ENCODE measurements at regions not wholly inside any gene's neighbourhood (a gene's known extent, or its start where the extent isn't known, plus 50 kb on each side); places are given as distances from the start of the nearest gene placed in this dataset.
"Not testable (repeated sequence)": the region's sequence is repeated elsewhere in the genome, so short reads cannot be mapped to it uniquely, and the experiment has no call there.

DNA sequence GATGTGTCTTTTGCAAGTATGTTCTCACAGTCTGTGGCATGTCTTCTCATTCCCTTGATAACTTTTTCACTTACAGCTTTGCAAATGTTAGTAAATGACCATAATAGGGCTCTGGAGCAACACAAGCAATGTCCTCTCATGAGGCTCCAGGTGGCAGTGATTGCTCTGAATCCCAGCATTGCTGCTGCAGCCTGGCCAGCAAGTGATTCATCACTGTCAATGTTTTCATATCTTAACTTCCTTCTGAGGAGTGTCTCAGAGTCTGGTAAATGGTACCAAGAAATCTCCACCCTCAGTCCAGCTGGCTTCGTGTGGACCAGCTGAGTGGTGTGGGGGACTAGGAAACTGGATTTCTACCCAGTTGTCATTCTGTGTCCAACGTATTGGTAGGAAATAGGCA, 139.6 kb downstream of the MYLK4 start:
- in situ Hi-C loops (cut with HindIII; ENCODE audit: low sequenced_read_pairs) = no loop called here

DNA sequence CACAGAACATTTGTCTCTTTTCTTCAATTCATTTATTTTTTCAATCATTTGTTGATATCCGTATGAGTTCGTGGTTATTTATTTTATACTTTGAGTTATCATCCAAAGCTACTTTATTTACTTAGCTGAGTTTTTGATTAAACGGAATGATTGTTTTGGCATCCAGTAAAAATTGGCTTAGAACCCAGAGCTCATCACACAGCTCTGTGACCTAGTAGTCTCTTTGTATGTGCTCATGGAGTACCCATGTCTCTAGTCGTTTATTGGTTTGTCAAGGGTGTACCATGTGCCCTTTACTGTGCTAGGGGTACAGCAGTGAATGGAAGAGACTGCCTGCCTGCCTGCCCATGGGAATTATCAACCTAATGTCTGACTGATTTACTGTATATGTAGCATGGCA, 142.2 kb downstream of the MYLK4 start:
- in situ Hi-C loops (cut with HindIII; ENCODE audit: low sequenced_read_pairs) = no loop called here

DNA sequence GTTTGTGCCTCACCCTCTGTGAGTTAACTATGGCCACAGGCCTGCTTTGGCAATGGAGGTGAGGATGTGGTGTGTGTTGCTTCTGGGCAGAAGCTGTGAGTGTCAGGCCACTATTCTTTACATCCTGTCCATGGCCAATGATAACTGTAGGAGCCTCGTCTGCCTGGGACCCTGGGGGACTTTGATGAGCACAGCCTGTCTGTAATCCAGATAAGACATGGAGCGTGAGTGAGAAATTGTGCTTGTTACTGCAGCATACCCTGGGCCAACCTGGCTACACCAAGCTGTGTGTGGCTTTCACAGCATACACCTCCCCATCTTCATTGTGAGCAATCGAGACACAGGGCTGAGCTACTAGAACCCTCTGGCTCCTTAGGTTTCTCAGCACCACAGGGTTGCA, 150.4 kb downstream of the MYLK4 start:
- in situ Hi-C loops (cut with HindIII; ENCODE audit: low sequenced_read_pairs) = no loop called here

DNA sequence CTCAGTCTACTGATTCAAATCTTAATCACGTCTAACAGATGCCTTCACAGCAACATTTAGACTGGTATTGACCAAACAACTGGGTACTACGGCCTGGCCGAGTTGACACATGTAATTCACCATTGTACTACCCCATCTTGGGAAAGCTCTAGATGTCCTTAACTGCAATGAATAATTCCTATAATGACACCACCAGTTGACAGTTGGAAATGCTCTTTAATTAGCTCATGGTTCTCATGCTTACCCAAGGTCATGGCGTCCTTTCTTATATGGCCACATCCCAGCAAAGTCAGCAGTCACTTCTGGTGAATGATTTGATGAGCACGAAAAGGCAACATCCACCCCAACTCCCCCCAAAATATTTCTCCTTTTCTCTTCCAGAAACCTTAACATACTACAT, 150.9 kb downstream of the MYLK4 start:
- in situ Hi-C loops (cut with HindIII; ENCODE audit: low sequenced_read_pairs) = no loop called here

DNA sequence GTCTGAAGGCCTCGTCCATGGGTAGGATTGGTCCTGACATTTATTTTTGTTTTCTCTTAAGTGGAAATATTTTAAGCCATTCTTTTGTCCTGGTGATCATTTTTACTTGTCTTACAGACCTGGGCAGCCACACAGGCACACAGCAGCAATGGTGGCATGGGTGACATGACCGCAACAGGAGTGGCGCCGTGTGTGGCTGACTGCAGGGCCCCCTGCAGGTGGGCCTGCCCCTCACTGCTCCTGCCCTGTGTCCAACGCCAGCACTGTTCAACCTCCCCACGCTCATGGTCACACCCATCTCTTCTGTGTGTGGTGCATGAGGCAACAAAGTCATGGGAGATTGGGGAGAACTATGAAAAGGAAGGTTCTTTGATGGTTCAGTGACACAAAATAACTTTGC, 151.9 kb downstream of the MYLK4 start:
- in situ Hi-C loops (cut with HindIII; ENCODE audit: low sequenced_read_pairs) = no loop called here

DNA sequence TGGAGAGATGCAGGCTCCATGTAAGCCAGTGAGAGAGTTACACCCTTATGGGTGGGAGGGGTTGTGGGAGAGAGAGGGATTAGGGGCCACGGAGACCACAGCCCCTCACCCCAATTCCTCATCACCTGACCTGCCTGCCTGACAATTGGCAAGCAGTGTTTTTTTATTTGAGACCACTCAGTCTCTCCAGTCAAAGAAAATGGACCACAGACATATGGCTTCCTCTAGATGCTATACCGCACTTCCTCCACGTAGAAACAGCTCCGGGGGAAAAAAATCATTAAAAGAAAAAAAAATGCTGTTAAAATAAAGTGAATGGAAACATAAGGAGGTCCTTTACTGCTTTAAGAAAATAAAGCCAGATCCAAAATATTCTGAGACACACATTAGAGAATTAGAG, 152.7 kb downstream of the MYLK4 start:
- in situ Hi-C loops (cut with HindIII; ENCODE audit: low sequenced_read_pairs) = no loop called here

DNA sequence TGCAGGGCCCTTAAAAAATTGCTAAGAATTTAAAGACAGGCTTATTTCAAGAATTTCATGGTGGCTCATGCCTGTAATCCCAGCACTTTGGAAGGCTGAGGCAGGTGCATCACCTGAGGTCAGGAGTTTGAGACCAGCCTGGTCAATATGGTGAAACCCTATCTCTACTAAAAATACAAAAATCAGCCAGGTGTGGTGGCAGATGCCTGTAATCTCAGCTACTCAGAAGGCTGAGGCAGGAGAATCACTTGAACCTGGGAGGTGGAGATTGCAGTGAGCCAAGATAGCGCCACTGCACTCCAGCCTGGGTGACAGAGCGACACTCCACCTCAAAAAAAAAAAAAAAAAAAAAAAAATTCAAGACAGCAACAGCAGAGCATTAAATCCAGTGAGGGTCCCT, 153.3 kb downstream of the MYLK4 start:
- in situ Hi-C loops (cut with HindIII; ENCODE audit: low sequenced_read_pairs) = not testable (repeated sequence)

DNA sequence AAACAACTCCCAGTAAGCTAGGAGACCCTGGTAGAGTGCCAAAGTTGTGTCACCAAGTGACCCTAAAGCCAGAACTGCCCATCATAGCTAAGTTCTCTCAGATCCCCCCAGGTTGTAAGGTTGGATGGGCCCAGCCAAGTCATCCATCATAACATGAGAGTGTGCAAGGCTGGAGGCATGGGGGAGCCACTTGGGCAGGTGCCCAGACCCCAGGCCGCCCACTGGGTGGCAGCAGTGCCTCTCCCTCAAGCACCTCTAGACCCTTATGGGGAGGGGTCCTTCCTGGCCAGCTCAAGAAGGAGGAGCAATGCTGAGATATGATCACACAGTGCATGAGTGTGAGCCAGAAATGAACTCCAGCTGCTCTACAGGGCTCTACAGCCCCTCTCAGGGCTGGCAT, 154.5 kb downstream of the MYLK4 start:
- in situ Hi-C loops (cut with HindIII; ENCODE audit: low sequenced_read_pairs) = no loop called here

DNA sequence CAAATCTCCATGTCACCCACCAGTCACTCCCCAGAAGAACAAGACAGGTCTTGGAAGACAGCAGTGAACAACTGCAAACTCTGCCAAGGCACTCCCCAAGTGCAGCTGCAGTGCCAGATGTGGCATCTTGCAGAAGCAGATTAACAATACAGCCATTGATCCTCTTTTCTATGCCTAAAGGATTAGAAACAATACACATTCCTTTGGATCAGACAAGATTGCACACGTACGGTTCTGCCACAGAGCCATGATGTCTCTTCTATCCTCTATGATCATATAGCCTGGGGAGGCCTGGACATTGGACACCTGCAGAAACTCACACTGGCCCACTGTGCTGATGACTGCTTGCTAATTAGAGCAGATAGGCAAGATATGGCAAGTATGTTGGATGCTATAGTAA, 155.9 kb downstream of the MYLK4 start:
- in situ Hi-C loops (cut with HindIII; ENCODE audit: low sequenced_read_pairs) = no loop called here

DNA sequence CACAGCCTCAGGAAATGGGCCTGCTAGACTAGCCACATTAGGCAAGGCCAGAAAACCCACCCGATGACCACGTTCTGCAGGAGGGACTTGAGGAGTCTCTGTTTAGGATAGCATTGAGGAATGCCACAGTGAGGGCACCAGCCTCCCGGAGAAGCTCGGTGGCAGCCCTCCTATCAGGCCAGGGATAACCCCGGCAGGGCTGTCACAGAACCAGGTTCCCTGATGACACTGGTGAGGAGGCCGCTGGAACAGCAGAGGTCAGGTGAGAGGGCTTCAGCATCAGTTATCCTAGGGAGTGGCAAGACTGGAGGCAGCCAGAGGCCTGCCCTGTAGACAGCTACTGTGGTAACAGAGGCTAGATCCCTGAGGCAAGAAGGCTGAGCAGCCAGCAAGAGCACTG, 157.6 kb downstream of the MYLK4 start:
- in situ Hi-C loops (cut with HindIII; ENCODE audit: low sequenced_read_pairs) = no loop called here

DNA sequence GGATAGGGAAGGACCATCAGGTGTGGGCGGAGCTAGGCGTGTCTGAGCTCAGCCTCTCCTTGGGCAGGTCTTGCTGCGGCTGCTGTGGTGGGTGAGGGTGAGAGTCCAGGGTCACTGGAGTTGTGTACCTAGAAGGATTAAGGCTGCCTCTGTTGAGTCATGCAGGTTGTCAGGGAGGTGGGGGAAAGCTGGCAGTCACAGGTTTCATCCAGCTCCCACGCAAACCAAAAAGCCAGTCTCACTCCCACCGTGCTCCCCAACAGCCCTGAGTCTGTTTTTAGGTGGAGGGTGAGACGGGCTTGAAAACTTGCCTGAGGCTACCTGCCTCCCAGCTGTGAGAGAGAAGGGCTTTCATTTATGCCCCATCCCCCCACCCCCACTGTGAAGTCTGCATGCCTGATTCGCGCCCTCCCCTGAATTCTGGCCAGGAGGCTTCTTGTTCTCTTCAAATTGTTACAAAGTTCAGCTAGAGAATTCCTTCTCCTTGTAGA, 161.5 kb downstream of the MYLK4 start:
- in situ Hi-C loops (cut with HindIII; ENCODE audit: low sequenced_read_pairs) = no loop called here

DNA sequence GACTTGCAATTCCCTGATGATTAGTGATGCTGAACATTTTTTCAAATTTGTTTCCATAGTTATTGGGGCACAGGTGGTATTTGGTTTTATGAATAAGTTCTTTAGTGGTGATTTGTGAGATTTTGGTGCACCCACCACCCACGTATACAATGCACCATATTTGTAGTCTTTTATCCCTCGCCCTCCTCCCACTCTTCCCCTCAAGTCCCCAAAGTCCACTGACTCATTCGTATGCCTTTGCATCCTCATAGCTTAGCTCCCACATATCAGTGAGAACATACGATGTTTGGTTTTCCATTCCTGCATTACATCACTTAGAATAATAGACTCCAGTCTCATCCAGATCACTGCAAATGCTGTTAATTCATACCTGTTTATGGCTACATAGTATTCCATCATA, 167.3 kb downstream of the MYLK4 start:
- in situ Hi-C loops (cut with HindIII; ENCODE audit: low sequenced_read_pairs) = no loop called here

DNA sequence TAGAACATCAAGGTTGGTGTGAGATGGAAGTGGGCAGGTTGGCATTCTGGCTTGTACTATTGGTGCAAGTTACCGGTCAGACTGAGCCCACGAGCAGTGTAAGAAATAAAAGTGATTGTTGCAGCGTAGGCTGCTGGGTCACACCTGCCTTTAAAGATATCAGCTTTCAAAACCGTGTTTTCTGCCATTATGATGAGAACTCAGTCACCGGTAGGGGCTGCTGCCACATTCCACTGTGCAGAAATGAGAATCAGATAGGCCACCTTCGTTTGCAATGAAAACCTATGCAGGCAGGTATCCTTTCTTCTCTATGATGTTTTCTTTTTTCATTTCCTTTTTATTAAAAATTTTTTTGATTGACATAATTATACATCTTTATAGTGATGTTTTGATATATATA, 168.5 kb downstream of the MYLK4 start:
- in situ Hi-C loops (cut with HindIII; ENCODE audit: low sequenced_read_pairs) = no loop called here

DNA sequence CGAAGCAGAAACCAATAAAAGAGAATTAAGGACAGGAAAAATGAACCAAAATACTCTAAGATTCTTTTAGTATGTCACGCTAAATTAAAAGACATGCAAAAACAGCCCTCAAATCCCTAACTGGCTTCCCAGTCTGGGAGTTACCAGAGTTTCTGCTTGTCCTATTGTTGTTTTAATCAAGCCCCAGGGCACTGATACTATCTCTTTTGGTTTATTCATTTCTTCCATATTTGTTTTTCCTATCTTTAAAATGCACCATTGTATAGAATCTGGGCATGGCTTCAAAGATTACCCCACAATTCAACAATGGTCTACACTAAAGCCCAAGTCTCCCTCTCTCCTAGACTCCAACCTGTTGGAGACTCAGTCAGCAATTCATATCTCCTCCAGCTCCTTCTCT, 169.1 kb downstream of the MYLK4 start:
- in situ Hi-C loops (cut with HindIII; ENCODE audit: low sequenced_read_pairs) = no loop called here

DNA sequence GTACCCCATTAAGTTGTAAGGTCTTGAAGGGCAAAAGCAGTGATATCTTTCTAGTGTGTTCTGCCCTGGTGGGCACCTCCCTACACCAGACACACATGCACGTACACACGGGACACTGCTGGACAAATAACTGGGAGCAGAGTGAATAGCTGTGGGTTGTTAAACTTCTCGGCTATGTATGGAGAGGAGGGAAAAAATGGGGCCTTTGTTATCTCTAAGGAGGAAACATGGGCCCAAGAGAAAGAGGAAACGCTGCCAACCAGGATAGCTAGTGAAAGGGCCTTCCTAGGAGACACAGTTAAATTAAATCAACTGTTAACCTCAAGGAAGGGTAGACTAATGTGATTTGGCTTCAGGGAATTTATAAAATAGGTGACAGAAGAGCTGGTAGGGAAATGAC, 169.7 kb downstream of the MYLK4 start:
- in situ Hi-C loops (cut with HindIII; ENCODE audit: low sequenced_read_pairs) = no loop called here

DNA sequence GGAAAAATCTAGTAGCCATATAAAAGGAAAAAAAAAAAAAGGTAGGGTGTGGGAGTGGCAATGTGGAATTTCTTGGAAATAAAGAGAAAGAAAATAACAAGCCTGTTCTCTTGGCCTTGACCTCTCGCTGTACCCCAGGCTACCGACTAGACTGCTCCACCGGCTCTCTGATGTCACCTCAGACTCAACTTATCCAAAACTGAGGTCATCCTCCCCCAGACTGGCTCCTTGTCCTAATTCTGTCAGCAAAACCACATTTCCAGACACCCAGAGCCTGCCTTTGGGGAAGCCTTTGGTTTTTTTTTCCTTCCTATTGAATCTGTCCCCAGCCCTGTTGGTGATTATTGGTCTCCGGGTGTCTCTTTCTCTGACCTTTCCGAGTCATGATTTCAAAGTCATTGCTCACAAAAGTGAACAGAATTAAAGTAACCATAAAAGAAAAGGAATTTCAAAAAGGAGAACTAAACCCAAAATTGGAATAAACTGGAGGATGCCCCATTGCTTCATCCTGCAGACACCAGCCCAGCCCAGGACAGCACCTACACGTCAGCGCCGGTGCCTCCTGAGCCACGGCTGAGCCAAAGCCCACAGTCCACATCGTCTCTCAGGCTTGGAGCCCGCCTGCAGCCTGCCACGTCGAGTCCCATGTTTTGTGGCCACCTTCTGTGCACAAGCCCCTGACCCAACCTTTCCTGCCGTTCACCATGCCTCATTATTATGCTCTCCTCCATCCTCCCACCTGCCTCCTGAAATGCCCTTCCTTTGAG, 170.7 kb downstream of the MYLK4 start:
- in situ Hi-C loops (cut with HindIII; ENCODE audit: low sequenced_read_pairs) = no loop called here

DNA sequence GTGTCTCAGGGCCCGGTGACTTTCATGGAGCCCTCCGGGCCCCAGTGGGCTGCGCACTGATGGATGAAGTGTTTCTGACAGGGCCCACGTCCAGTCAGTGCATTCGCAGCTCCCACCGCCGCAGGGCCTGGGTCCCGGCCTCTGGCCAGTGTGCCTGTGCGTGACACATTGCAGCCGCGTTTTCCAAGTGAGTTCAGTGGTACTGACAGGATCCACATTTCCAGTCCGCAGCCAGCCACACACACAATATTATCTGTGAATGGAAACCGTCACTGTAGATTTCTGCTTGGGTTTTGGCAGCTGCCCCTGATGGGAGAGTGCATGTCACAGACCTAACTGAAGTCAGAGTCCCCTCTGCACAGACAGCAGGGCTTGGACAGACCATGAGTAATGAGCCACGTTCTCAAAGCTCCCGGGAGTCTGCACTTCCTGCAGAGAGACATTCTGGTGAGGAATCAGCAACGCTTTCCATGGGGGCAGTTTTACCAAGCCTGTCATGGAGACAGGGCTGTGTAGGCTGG, 171.4 kb downstream of the MYLK4 start:
- in situ Hi-C loops (cut with HindIII; ENCODE audit: low sequenced_read_pairs) = no loop called here

DNA sequence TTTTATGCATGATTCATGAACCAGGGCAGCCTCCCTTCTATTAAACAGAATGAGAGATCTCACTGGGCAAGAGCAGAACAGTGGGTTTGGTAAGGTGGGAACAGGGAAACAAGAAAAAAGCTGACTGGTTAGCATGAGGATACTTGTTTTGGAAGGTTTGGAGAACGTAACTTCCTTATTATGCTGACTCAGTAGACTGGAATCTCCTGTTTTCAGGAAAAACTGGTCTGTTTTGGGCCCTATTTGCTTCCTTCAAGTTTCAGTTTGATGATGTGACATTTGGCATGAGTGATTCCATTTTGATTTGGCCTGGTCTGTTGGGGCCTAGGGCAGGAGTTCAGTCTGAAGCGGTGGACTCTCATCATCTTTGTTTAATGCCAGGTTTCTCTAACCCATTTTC, 172.0 kb downstream of the MYLK4 start:
- in situ Hi-C loops (cut with HindIII; ENCODE audit: low sequenced_read_pairs) = no loop called here

DNA sequence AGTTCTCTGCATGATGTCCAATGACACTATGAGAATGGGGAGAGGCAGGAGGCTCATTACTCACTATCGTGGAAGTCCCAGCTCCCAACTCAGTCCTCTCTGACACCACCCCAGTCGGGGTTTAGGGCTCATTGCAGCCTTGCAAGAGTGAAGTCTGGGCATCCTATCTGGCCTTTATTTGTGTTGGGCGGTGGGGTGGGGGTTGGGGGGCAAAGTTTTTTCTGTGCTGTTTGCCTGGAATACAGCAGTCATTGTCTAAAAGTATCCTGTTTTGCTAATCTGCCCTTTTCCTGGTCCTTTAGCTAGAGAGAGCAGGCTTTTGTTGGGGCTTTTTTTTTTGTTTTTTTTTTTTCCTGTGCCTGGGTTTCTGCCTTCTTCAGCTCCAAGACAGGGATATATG, 174.2 kb downstream of the MYLK4 start:
- in situ Hi-C loops (cut with HindIII; ENCODE audit: low sequenced_read_pairs) = no loop called here

DNA sequence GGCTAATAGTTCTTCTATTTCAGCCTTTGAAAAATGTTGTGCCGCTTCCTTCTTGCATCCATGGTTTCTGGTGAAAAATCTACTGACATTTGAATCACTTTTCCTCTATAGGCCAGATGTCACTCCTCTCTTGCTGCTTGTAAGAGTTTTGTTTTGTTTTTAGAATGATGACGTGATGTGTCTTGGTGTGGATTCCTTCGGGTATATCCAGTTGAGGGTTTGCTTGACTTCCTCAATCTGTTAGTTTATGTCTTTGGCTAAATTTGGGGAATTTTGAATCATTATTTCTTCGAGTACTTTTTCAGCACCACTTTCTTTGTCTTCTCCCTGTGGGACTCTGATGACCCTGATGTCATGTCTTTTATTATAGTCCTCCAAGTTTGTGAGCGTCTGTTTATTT, 175.5 kb downstream of the MYLK4 start:
- in situ Hi-C loops (cut with HindIII; ENCODE audit: low sequenced_read_pairs) = no loop called here

DNA sequence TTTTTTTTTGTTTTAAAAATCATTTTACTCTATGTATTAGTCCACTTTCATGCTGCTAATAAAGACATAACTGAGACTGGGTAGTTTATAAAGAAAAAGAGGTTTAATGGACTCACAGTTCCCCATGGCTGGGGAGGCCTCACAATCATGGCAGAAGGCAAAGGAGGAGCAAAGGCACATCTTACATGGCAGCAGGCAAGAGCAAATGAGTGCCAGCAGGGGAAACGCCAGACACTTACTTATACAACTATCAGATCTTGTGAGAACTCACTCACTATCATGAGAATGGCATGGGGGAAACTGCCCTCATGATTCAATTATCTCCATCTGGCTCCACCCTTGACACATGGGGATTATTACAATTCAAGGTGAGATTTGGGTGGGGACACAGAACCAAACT, 181.3 kb downstream of the MYLK4 start:
- in situ Hi-C loops (cut with HindIII; ENCODE audit: low sequenced_read_pairs) = not testable (repeated sequence)

DNA sequence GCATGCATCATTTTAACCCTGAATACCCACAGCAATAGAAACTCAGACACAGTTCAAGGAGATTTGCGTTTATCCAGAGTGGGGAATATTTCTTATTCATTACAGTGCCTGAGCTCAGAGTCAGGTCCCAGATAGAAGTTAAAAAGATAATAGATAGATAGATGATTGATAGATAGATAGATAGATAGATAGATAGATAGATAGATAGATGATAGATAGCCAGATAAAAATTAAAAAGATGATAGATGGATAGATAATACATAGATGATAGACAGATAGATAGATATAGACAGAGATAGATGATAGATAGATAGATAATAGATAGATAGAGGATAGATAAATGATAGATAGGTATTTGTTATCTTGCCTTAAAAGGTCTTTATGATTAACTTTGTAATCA, 184.7 kb downstream of the MYLK4 start:
- in situ Hi-C loops (cut with HindIII; ENCODE audit: low sequenced_read_pairs) = no loop called here

DNA sequence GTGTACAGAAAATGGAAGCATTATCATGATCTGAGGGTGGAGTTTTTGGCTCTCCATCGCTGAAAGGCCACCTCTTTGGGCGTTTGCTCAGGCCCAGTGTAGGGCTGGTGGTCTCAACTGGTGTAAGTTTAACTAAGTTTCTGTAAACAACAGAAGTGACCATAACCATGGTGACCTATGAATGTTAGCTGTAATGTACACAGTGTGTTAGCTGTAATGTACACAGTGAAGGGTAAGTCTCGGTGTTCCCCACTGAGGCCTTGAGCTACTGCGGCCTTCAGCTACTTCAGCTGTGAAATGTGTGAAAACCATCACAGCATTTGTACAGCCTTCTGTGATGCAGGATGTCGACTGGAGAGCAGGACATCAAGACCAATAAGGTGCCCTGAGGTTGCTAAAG, 185.2 kb downstream of the MYLK4 start:
- in situ Hi-C loops (cut with HindIII; ENCODE audit: low sequenced_read_pairs) = no loop called here

Data from DLD1 (cell line).